ENCODE measurements at regions not wholly inside any gene's neighbourhood (a gene's known extent, or its start where the extent isn't known, plus 50 kb on each side); places are given as distances from the start of the nearest gene placed in this dataset.

- ATAC-seq: no peak
- no peak overlapping the region for H3K4me3 ChIP-seq
- no peak for TF ChIP-seq CTCF (IDR thresholded peaks at IDR 0.05)
- no peak overlapping the region for H3K27ac ChIP-seq
- no peaks in the 10 kb centered on the region for H3K9me3 ChIP-seq
- no peaks in the 10 kb centered on the region for H3K4me1 ChIP-seq
- H3K27me3 ChIP-seq (ENCODE audit: low read depth): no peaks in the 10 kb centered on the region
- DNase-seq: no peak
- no peaks in the 10 kb centered on the region for H3K36me3 ChIP-seq
- intact Hi-C loops (cut with DNase I): no loop called here
These were observed 333.6 kb upstream of the NCAM1 start for GRCh38 chr11:112627588-112628045.

- Histone ChIP-seq H3K36me3 (no peaks in the 10 kb centered on the region), H3K9me3 (no peaks in the 10 kb centered on the region), H3K27me3 (ENCODE audit: low read depth) (no peaks in the 10 kb centered on the region), H3K4me3 (no peak overlapping the region), H3K27ac (no peak overlapping the region), H3K4me1 (no peaks in the 10 kb centered on the region)
- no peak for ATAC-seq
- intact Hi-C loops (cut with DNase I): no loop called here
- TF ChIP-seq CTCF (IDR thresholded peaks at IDR 0.05): no peak
- DNase-seq: no peak
These were observed 332.5 kb upstream of the NCAM1 start for GRCh38 chr11:112628676-112629075.

GRCh38 chr11:112630496-112630895, 330.7 kb upstream of the NCAM1 start:
- no peak overlapping the region for H3K4me3 ChIP-seq
- H3K9me3 ChIP-seq: no peaks in the 10 kb centered on the region
- no peaks in the 10 kb centered on the region for H3K27me3 ChIP-seq (ENCODE audit: low read depth)
- no peak for DNase-seq
- H3K36me3 ChIP-seq: no peaks in the 10 kb centered on the region
- no peaks in the 10 kb centered on the region for H3K4me1 ChIP-seq
- intact Hi-C loops (cut with DNase I): no loop called here
- TF ChIP-seq CTCF (IDR thresholded peaks at IDR 0.05): no peak
- no peak for ATAC-seq
- no peak overlapping the region for H3K27ac ChIP-seq

- ATAC-seq (no peak), DNase-seq (no peak)
- H3K27ac ChIP-seq: no peak overlapping the region
- intact Hi-C loops (cut with DNase I): no loop called here
- no peaks in the 10 kb centered on the region for H3K36me3 ChIP-seq
- no peaks in the 10 kb centered on the region for H3K27me3 ChIP-seq (ENCODE audit: low read depth)
- H3K4me3 ChIP-seq: no peak overlapping the region
- H3K4me1 ChIP-seq: no peaks in the 10 kb centered on the region
- TF ChIP-seq CTCF (IDR thresholded peaks at IDR 0.05): no peak
- no peaks in the 10 kb centered on the region for H3K9me3 ChIP-seq
These were observed 329.9 kb upstream of the NCAM1 start for GRCh38 chr11:112631333-112631732.

- TF ChIP-seq CTCF (IDR thresholded peaks at IDR 0.05): no peak
- H3K4me3 ChIP-seq: no peak overlapping the region
- no peaks in the 10 kb centered on the region for H3K36me3 ChIP-seq
These were observed 328.2 kb upstream of the NCAM1 start for GRCh38 chr11:112632866-112633505.

More at GRCh38 chr11:112632866-112633505, 328.2 kb upstream of the NCAM1 start:
- Histone ChIP-seq H3K9me3 (no peaks in the 10 kb centered on the region), H3K27ac (no peak overlapping the region), H3K27me3 (ENCODE audit: low read depth) (peaks cover 8% of the 10 kb centered on the region), H3K4me1 (no peaks in the 10 kb centered on the region)
- DNase-seq: no peak
- intact Hi-C loops (cut with DNase I): no loop called here
- ATAC-seq: no peak

Data from lower lobe of right lung (tissue), 2 donors.